Coronary artery (tissue), 2 donors: ENCODE measurements at regions not wholly inside any gene's neighbourhood (a gene's known extent, or its start where the extent isn't known, plus 50 kb on each side); places are given as distances from the start of the nearest gene placed in this dataset.

Experiments
- DNase-seq: peaks from one replicate; pipeline ENCODE4 v3.0.0-alpha.2; 2017; ENCODE audit warnings: low spot score
- H3K27ac ChIP-seq, 2 donors: fragments of 200-600 bp; sonication (generic); one replicate each; pipeline ENCODE4 v1.5.1; 2016 to 2019
- H3K4me3 ChIP-seq: fragments of 200-600 bp; sonication (generic); 2 replicates; pipeline ENCODE4 v1.5.1; 2016; ENCODE audit warnings: mild to moderate bottlenecking, moderate library complexity
- TF ChIP-seq, protein P1 (sequence below): fragments of 200-600 bp; sonication (generic); IDR thresholded peaks from one replicate; pipeline ENCODE4 v1.5.1; 2019; ENCODE audit warnings: antibody characterized with exemption

- TF ChIP-seq, protein P1, sequence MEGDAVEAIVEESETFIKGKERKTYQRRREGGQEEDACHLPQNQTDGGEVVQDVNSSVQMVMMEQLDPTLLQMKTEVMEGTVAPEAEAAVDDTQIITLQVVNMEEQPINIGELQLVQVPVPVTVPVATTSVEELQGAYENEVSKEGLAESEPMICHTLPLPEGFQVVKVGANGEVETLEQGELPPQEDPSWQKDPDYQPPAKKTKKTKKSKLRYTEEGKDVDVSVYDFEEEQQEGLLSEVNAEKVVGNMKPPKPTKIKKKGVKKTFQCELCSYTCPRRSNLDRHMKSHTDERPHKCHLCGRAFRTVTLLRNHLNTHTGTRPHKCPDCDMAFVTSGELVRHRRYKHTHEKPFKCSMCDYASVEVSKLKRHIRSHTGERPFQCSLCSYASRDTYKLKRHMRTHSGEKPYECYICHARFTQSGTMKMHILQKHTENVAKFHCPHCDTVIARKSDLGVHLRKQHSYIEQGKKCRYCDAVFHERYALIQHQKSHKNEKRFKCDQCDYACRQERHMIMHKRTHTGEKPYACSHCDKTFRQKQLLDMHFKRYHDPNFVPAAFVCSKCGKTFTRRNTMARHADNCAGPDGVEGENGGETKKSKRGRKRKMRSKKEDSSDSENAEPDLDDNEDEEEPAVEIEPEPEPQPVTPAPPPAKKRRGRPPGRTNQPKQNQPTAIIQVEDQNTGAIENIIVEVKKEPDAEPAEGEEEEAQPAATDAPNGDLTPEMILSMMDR: no peak
- Histone ChIP-seq H3K27ac (peak overlapping the region; percentile 89 to 92), H3K4me3 (peak overlapping the region; percentile 15)
- peak; percentile 78 for DNase-seq
These were observed 135.2 kb upstream of the NAV2 start for GRCh38 chr11:19577391-19577975.

DNA sequence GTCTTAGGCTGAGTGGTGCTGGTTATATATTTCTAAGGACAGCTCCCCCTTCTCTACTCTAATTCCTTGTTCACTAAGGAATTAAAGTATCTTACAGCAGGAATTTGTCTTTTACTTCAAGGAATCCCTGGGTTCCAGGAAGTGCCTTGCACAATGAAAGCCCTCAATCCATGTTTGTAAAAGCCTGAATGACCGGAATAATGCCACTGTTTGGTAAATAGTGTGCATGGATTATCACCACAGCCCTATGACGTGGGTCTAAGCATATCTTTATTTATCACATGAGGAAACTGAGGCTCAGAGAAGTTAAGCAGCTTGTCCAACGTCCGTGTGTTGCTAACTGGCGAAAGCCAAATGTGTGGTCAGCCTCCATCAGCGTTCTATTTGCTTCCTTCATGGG, 135.7 kb upstream of the NAV2 start:
- TF ChIP-seq, protein P1: no peak
- peak; percentile 28 for DNase-seq
- Histone ChIP-seq H3K27ac (peak overlapping the region; percentile 89 to 92), H3K4me3 (peak overlapping the region; percentile 15)

DNA sequence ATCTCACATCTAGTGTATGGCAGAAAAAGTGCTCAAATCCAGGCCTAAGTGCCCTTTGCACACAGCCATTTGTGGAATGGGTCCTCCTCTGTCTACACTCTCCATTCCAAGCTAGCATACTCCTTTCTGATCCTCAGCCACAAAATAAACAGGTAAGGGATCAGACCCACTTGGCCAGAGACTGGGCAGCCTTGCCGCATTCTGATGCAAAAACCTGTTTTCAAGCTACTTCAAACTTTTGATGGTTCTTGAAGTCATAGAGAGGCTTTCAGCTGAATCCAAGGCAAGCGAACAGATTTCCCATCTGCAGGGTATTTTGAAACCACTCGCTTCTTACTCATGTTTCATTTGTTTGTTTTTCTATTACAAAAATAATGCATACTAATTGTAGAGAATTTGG, 136.6 kb upstream of the NAV2 start:
- TF ChIP-seq, protein P1: no peak
- peak; percentile 66 for DNase-seq

GRCh38 chr11:19574916-19575315, 137.7 kb upstream of the NAV2 start:
- Histone ChIP-seq H3K4me3 (no peak overlapping the region), H3K27ac (no peak overlapping the region)
- DNase-seq: peak; percentile 53
- TF ChIP-seq, protein P1: no peak

More for the DNA sequence above, 136.6 kb upstream of the NAV2 start:
- H3K4me3 ChIP-seq: no peak overlapping the region
- H3K27ac ChIP-seq: peak overlapping the region in 1 of 2 donors; percentile 29

- TF ChIP-seq, protein P1: no peak
- no peak overlapping the region for H3K27ac ChIP-seq
- peak; percentile 45 for DNase-seq
- H3K4me3 ChIP-seq: no peak overlapping the region
These were observed 139.0 kb upstream of the NAV2 start for GRCh38 chr11:19573666-19574065.

DNA sequence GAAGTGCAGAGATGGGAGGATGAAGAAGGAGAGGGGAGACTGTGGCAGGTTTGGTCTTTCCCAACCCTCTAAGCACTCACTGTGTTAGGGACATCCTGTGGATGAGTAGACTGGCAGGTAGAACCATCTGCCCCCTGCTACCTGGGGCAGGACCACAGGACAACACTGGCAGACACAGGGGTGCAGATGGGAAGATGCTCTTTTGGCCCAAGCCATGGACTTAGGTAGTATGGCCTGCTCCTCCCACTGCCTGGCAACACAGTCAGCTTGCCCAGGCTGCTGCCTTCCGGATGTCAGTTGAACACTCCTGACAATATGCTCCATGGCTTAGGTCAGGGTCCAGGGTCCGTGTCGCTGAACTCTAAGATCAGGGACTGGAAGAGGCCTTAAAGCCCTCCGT, 140.7 kb upstream of the NAV2 start:
- Histone ChIP-seq H3K4me3 (no peak overlapping the region), H3K27ac (no peak overlapping the region)
- TF ChIP-seq, protein P1: no peak
- peak; percentile 56 for DNase-seq

GRCh38 chr11:19570889-19571288, 141.7 kb upstream of the NAV2 start:
- no peak for DNase-seq
- no peak overlapping the region for H3K4me3 ChIP-seq
- H3K27ac ChIP-seq: no peak overlapping the region
- TF ChIP-seq, protein P1: no peak
